PC-9 (cell line): ENCODE measurements at regions not wholly inside any gene's neighbourhood (a gene's known extent, or its start where the extent isn't known, plus 50 kb on each side); places are given as distances from the start of the nearest gene placed in this dataset.

ENCODE experiments used
- BruUV-seq: library from RNA; stranded (reverse); fragments of 400-500 nt; replicated peaks from 2 replicates; lab custom pipeline; 2021; lab: Mats Ljungman, UMichigan
- CTCF ChIA-PET: fragments of 300-600 bp; sonication (Branson Sonifier 250); formaldehyde crosslinking; loops from one replicate; lab custom pipeline; 2022; ENCODE audit warnings: antibody characterized with exemption; lab: Charles Lee
- POLR2A ChIA-PET: fragments of 300-600 bp; sonication (Branson Sonifier 250); formaldehyde crosslinking; loops from one replicate; lab custom pipeline; 2022; ENCODE audit warnings: antibody characterized with exemption; ENCODE audit not compliant: unreplicated experiment; lab: Charles Lee
- DNase-seq, 2 experiments: peaks; one replicate each; pipeline versions ENCODE4 v3.0.0 to v3.0.0-alpha.2; 2015 to 2022; ENCODE audit warnings: mixed read lengths in 1 of 2
- H2AFZ ChIP-seq: fragments of 200-600 bp; sonication (generic); 2 replicates; pipeline ENCODE4 v1.8.1; 2017; ENCODE audit warnings: antibody characterized with exemption
- H3F3A ChIP-seq: fragments of 200-600 bp; sonication (generic); 2 replicates; pipeline ENCODE4 v1.8.1; 2017; ENCODE audit warnings: antibody characterized with exemption, mild to moderate bottlenecking, low read depth; ENCODE audit not compliant: insufficient read depth
- H3K27ac ChIP-seq: fragments of 200-600 bp; sonication (generic); 2 replicates; pipeline ENCODE4 v1.6.1; 2016; ENCODE audit warnings: mixed run types
- H3K27me3 ChIP-seq: fragments of 200-600 bp; sonication (generic); 2 replicates; pipeline ENCODE4 v1.6.1; 2016; ENCODE audit warnings: low read depth, mixed run types; ENCODE audit not compliant: insufficient read depth
- H3K36me3 ChIP-seq: fragments of 200-600 bp; sonication (generic); 2 replicates; pipeline ENCODE4 v1.6.1; 2016; ENCODE audit warnings: low read depth, mixed run types
- H3K4me1 ChIP-seq: fragments of 200-600 bp; sonication (generic); replicated peaks from 2 replicates; pipeline ENCODE4 v1.6.1; 2016; ENCODE audit warnings: mixed run types; ENCODE audit not compliant: insufficient read depth
- H3K4me2 ChIP-seq: fragments of 200-600 bp; sonication (generic); 2 replicates; pipeline ENCODE4 v1.6.1; 2017; ENCODE audit warnings: mixed run types
- H3K4me3 ChIP-seq: fragments of 200-600 bp; sonication (generic); 2 replicates; pipeline ENCODE4 v1.6.1; 2016; ENCODE audit warnings: mixed run types
- H3K79me2 ChIP-seq: fragments of 200-600 bp; sonication (generic); 2 replicates; pipeline ENCODE4 v1.6.1; 2017; ENCODE audit warnings: low read depth, mixed run types
- H3K9me2 ChIP-seq: fragments of 200-600 bp; sonication (generic); 2 replicates; pipeline ENCODE4 v1.8.1; 2017; ENCODE audit warnings: mild to moderate bottlenecking; ENCODE audit not compliant: insufficient read depth
- H3K9me3 ChIP-seq: fragments of 200-600 bp; sonication (generic); 2 replicates; pipeline ENCODE4 v1.8.1; 2016; ENCODE audit warnings: low read depth; ENCODE audit not compliant: insufficient read depth
- H4K20me1 ChIP-seq: fragments of 200-600 bp; sonication (generic); 2 replicates; pipeline ENCODE4 v1.8.1; 2017; ENCODE audit not compliant: insufficient read depth
- CTCF ChIP-seq: fragments of 200-600 bp; sonication (generic); conservative IDR thresholded peaks from 2 replicates; pipeline ENCODE4 v1.6.1; 2017; ENCODE audit warnings: mixed run types, antibody characterized with exemption, mild to moderate bottlenecking, moderate library complexity
- EZH2 ChIP-seq: fragments of 200-600 bp; sonication (generic); IDR thresholded peaks from 2 replicates; pipeline ENCODE4 v1.8.0; 2017; ENCODE audit warnings: antibody characterized with exemption, low read depth
- intact Hi-C: fragments of 100-400 bp; cut with micrococcal nuclease; formaldehyde crosslinking; loops from one replicate; pipeline ENCODE4 v1.10.0; 2022; ENCODE audit not compliant: unreplicated experiment

- Histone ChIP-seq H3K27me3 (peaks cover 20% of the 10 kb centered on the region), H3K27ac (no peak overlapping the region), H2AFZ (no peak overlapping the region), H3K4me3 (no peak overlapping the region), H3K9me2 (no peaks in the 10 kb centered on the region), H3K79me2 (no peaks in the 10 kb centered on the region), H3F3A (no peaks in the 10 kb centered on the region), H3K4me2 (no peak overlapping the region), H3K36me3 (no peaks in the 10 kb centered on the region), H3K9me3 (no peaks in the 10 kb centered on the region), H3K4me1 (no peaks in the 10 kb centered on the region), H4K20me1 (no peaks in the 10 kb centered on the region)
- CTCF ChIA-PET: no interaction called here
- intact Hi-C loops: no loop called here
- DNase-seq: no peak
- no TSS peak for BruUV-seq
- no peak for TF ChIP-seq EZH2
- TF ChIP-seq CTCF: no peak
- POLR2A ChIA-PET: no interaction called here
These were observed 117.4 kb upstream of the GPR26 start for GRCh38 chr10:123548770-123549169.

GRCh38 chr10:123549761-123550454 lies 116.2 kb upstream of the GPR26 start:
- BruUV-seq: no TSS peak
- Histone ChIP-seq H3K79me2 (no peaks in the 10 kb centered on the region), H3K9me3 (no peaks in the 10 kb centered on the region), H3F3A (no peaks in the 10 kb centered on the region), H3K4me2 (no peak overlapping the region), H4K20me1 (no peaks in the 10 kb centered on the region), H3K36me3 (no peaks in the 10 kb centered on the region), H3K4me1 (no peaks in the 10 kb centered on the region), H3K4me3 (no peak overlapping the region), H3K27me3 (peaks cover 32% of the 10 kb centered on the region), H2AFZ (no peak overlapping the region), H3K27ac (no peak overlapping the region), H3K9me2 (no peaks in the 10 kb centered on the region)
- intact Hi-C loops: no loop called here
- CTCF ChIA-PET: no interaction called here
- no peak for DNase-seq
- POLR2A ChIA-PET: no interaction called here
- TF ChIP-seq CTCF: no peak
- no peak for TF ChIP-seq EZH2

DNA sequence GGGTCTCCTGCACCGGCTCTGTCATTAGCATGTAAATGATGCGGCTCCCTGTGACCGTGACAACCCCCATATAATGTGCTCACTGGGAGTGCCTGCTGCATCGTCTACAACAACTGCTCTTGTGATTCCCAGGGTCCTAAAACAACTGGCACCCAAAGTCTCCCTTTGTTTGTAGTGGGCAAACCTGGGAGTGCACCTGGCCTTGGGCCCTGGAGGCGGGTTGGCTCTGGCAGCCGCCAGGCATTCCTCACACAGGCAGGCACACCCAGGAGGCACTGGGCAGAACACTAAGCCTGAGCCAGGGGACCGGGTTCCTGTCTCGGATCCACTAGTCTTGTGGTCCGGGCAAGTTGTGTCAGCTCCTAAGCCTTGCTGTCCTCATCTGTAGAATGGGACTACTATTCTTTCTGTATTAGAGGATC lies 115.5 kb upstream of the GPR26 start:
- H3K9me3 ChIP-seq: no peaks in the 10 kb centered on the region
- no peaks in the 10 kb centered on the region for H3K9me2 ChIP-seq
- no peaks in the 10 kb centered on the region for H3F3A ChIP-seq
- TF ChIP-seq EZH2: no peak
- no peak for TF ChIP-seq CTCF
- no peaks in the 10 kb centered on the region for H4K20me1 ChIP-seq
- no peaks in the 10 kb centered on the region for H3K36me3 ChIP-seq
- intact Hi-C loops: no loop called here
- no peak overlapping the region for H2AFZ ChIP-seq
- no peaks in the 10 kb centered on the region for H3K4me1 ChIP-seq
- no peak overlapping the region for H3K27ac ChIP-seq
- H3K27me3 ChIP-seq: peaks cover 39% of the 10 kb centered on the region
- H3K4me3 ChIP-seq: no peak overlapping the region
- ChIA-PET CTCF (no interaction called here), POLR2A (no interaction called here)
- no TSS peak for BruUV-seq
- no peak for DNase-seq
- H3K79me2 ChIP-seq: no peaks in the 10 kb centered on the region
- no peak overlapping the region for H3K4me2 ChIP-seq
